DMS153 treated with DMSO at 0.1 percent for 48 hours (cell line): ENCODE measurements at regions not wholly inside any gene's neighbourhood (a gene's known extent, or its start where the extent isn't known, plus 50 kb on each side); places are given as distances from the start of the nearest gene placed in this dataset.

ENCODE experiments used
- DNase-seq: peaks from one replicate; lab custom pipeline; 2025; ENCODE audit not compliant: unreplicated experiment; lab: John Stamatoyannopoulos, UW

DNA sequence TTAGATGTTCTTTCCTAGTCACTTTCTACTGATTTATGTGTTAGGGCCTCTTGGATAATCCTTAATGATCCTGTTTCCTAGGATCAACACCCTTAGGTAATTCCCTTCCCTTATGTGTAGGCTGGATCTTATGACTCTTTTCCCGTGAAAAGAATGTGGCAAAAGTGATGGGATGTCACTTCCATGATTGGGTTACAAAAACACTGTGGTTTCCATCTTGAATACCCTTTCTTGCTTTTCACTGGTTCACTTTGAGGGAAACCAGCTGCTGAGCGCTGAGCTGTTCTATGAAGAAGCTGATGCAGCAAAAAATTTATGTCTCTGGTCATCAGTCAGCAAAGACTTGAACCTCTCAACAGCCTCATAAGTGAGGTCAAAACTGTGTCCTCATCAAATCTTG is 609.4 kb downstream of the OLFM4 start:
- DNase-seq: no peak

DNA sequence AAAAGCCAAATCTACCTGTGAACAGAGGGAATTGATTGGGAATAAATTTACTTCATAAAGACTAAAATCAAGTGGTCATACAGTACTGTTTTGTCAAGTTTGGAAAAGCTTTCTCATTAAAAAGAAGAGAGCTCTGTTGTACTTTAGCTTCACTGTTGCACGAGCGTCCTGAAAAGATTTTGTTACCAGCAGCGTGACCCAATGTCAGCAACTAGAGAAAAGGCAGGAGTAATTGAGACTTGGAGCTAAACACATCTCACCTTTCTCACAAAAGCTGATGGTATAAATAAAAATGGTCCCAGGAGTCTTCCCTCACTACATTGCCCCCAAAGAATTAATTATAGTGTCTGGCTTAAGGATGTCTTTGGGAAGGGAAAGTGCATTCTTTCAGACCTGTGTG is 613.7 kb downstream of the OLFM4 start:
- DNase-seq: no peak

DNA sequence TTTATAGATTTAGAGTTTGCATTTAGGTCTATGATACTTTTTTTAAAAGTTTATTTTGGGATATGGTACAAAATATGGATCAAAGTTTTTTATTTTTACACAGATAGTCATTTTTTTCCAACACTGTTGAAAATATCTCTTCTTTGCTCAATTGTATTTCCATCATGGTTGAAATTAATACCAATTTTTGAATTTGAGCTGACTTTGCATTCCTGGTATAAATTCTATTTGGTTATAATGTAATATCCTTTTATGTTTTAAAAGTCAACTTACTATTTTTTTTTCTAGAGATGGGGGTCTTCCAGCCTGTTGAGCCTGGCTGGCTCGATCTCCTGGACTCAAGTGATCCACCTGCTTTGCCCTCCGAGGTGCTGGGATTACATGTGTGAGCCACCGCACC is 620.1 kb downstream of the OLFM4 start:
- no peak for DNase-seq

DNA sequence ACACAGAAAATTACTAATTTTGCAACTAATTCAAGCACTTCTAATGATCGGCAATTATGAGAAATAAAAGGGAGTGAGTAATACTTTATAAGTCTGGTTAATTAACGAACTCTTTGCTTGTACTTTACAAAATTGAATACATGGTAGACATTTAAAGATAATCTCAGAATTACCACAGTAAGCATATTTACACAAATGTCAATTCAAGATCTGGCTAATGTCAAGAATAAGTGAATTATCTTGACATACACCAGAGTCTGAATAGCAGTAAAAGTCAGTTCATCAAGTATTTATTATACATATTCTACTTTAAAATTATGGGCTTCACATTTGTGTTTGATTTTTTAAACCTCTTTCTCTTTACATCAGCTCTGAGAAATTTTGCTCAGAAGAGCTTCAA is 643.4 kb downstream of the OLFM4 start:
- DNase-seq: no peak

DNA sequence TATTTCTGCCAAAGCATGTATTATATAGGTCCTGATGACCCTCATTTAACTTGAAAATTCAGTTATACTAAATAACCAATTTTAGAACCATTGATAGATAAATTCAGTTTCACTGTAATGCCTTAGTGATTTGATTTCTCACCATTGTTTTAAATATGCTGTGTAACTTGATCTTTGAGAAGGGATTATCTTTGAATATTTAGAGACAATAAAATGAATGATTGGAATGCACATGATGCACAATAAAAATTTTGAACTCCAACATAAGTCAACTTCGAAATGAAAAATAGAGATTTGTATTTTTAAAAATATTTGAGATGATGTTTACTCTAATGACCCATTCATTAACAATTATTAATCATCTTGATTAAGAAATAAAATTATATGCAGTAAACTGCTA is 654.5 kb downstream of the OLFM4 start:
- DNase-seq: no peak

DNA sequence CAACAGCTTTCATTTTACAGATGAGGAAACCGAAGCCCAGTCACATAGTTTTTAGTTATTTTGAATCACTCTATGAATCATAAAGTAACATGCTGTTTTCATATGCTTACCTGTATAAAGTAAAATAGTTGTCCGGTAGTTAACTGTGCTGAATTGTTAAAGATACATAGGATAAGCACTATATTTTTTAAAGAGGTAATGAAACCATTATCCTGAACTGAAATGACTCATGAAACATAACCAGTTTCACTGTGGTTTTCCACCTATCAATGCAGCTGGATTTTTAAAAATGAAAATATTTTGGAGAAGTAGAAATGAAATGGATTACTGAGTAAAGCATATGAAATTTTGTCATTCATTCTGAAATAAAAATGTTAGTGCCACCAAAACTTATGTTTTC is 655.0 kb downstream of the OLFM4 start:
- DNase-seq: no peak

DNA sequence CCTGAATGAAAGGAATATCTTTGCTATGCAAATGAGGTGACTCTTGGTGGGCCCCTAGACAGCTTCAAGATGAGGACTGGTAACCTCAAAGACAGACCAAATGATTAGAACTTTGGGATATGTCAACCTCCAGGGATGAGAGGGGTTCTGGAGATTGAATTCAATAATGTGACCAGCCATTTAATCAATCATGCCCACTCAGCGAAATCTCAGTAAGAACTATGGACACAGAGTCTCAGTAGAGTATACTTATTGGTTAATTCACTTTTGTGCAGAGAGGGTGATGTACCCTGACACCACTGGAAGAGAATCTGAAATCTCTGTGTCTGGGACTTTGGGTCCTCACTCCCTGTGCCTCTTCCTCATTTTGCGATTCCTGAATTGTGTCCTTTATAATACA is 662.8 kb downstream of the OLFM4 start:
- no peak for DNase-seq

DNA sequence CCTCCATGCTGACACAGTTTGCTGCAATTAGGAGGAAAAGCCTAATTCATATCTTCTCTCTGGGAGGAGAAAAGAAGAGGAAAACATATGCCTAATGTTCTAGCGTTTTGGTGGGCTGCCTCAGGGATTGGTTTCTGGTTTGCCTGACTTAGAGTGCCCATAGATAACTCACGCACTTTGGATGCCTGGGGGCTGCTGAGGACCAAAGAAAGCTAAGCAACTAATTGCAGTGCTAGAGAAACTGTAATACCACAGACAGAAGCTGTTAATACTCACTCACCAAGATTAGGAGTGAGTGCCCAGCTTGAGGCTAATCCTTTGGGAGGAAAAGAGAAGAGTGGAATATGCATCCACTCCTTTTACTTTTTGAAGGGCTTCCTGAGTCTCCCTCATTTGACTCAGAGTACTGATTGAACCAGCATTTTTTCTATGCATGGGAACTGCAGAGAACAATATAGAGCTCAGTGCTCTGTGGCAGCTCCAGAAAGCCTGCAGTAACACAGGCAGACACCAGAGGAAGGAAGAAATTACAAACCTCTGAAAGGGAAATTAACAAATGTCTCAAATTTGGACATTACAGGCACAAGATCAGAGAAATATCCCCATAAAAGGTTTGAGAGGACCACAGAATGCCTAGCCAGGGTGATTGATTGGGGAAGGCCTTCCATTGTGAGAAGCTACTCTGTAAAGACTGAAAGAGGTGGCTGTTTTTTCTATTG is 666.4 kb downstream of the OLFM4 start:
- no peak for DNase-seq

DNA sequence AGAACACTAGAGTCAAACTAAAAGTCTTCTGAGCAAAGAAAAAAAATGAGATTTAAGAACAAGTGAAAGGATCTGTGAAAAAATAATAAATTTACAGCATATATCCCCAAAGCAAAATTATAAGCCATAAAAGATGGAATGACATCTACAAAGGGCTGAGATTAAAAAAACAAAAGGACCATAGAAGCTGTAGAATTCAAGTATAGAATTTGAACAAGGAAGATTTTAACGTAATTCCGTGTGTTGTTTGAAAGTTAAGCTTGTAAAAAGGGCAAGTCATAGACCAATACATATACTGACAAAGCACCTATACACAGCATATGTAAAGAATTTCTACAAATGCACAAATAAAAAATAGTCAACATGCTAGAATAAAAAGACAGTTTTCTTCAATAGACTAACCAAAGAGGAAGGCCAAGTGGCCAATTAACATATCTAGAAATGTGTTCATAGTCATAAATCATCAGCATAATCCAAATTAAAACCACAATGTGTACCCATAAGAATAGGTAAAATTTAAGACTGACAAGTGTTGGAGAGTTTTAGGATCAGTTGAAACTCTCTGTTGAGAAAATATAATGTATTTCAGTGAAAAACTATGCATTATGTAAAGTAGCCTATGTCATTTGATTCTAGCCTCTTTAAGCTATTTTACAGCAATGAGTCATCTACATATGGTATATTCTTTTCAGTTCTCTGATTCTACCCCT is 674.9 kb downstream of the OLFM4 start:
- DNase-seq: no peak

DNA sequence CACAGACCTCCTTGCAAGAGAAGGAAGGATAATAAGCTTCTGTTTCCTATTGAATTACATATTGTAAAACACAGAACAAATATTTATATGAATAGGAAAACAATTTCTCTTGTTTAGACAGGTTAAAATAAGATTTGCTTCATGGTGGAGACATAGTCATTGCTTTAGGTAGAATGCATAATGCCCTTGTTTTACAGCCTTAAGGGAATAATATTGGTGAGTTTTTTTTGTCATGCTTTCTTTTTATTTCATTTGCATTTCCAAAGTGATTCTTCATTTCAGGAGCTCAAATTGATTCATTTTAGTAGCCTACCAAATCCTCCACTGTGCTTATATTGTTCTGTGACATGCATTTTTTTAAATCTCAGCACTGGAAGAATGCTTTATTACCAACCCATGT is 690.7 kb downstream of the OLFM4 start:
- no peak for DNase-seq

DNA sequence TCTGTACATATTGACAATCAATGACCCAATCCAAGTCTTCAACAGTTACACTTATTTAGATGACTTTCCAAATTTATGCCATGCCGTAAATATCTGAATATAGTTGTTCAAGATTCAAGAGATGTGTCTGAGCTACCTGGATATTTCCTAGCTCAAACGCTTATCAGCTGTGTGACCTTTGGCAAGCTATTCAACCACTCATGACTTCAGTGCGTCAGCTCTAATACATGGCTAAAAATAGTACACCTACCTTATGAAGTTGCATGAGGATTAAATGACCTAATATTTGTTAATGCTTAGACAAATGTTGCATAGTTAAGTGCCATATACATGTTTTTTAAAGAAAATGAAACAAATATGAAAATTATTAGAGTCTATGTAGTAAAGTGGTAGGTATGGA is 704.1 kb downstream of the OLFM4 start:
- no peak for DNase-seq

DNA sequence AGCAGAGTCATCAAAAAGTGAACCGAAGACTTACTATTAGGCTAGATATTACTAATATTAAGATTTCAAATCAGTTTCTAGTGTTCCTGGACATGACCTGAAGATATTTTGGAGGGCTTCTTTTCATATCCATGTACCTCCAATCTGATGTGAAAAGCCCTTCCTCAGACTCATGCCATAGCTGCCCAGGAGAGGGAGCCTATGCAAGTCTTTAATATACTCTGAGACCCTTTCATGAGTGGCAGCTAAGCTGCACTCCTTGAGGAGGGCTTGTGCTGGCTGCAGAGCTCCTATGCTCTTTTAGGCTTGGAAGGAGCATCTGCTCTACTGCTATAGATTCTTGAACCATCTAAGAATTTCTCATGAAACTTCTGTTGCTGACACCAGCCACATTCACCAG is 715.3 kb downstream of the OLFM4 start:
- DNase-seq: no peak

DNA sequence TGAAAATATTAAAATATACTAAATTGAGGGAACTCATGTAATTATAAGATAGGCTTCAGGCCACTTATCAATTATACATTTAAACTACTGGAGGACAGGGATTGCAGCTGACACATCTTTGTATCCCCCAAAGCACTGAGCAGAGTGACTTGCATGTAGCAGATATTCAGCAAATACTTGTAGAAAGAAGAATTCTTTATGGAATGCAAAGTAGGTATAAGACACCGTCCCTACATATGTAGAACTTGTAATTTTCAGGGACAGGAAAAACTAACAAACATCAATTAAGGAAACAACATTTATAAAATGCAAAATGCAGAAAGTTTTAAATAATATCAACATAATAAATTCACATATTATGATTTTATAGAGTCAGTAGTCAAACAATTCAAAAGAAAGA is 719.2 kb downstream of the OLFM4 start:
- DNase-seq: no peak

DNA sequence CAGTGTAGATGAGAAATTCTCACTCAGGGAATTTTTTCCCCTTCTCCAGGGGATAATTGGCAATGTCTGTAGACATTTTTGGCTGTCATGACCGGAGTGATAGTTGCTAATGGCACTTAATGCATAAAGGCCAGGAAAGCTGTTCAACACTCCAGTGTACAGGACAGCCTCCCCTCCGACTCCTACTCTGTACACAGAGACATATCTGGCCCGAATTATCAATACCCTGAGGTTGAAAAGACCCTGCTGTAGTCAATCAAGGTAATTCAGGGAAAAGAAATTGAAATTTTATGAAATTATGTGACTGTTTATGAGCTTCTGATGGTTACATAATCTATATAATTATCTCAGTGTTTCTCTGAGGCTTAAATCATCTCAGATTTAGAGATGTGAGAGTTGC is 720.7 kb downstream of the OLFM4 start:
- no peak for DNase-seq

DNA sequence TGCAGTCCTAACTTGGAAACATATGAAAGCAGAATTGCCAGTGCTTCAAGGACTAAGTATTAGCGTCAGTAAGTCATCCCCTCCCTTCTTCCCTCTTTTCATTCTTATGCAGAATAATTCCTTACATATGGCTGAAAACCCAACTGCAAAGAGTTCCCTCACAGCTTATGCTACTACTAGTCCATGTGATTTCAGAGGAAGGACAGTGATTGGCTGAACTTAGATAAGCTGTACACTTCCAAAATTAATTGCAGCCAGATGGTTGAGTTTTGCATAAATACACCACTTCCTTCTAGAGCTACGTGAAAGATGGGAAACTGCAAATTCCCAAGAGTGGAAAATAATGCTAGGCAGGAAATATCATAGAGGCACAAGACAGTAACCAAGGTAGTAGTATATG is 730.4 kb downstream of the OLFM4 start:
- DNase-seq: no peak

DNA sequence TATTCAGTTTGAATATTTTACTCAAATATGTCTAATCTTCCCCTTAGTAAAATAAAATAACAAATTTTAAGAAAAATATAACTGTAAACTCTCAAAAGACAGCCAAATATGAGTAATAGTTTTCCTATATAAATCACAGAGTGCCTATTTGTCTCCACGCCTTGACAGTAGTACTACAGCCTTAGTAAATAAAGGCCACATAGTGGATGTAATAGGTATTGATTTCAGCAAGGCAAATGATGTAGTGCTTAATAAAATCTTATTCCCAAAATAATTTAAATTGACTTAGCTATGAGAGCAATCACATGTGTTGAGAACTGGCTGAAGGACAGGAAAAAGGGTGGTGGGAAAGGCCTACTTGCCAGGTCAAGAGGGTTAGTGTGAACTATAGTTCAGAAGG is 747.2 kb downstream of the OLFM4 start:
- no peak for DNase-seq

DNA sequence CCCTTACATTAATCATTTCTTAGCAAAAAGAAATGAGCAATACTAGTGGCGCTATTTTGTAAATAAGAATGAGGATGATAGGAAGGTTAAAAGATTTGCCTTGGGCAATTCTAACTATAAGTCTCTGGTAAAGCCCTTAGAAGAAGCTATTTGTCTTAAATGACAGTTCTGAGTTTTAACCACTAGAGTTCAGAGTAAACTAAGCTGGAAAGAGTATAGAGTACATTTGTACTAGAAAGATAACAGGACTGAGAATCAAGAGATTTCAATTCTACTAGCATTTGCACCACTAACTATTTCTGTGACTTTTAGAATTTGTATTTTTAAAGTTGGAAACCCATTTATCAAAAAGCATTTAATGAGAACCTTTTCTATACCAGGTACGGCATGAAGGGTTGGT is 750.3 kb downstream of the OLFM4 start:
- no peak for DNase-seq

DNA sequence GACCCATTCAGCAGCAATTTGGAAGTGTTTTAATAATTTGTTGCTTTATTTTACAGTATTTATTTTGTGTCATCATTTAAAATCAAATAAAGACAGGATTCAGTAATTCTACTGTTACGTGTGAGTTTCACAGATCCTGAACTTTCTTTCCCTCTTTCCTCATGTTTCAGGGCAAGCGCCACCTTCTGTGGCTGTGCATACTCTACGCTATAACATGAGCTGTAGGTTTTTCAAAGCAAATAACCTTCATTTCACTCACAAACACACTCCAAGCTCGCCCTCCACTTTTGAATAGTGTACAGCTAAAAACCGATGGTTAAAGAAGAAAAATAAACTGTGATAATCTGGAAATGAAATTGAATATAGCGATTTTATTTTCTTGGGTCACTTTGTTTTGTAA is 753.3 kb downstream of the OLFM4 start:
- DNase-seq: no peak

DNA sequence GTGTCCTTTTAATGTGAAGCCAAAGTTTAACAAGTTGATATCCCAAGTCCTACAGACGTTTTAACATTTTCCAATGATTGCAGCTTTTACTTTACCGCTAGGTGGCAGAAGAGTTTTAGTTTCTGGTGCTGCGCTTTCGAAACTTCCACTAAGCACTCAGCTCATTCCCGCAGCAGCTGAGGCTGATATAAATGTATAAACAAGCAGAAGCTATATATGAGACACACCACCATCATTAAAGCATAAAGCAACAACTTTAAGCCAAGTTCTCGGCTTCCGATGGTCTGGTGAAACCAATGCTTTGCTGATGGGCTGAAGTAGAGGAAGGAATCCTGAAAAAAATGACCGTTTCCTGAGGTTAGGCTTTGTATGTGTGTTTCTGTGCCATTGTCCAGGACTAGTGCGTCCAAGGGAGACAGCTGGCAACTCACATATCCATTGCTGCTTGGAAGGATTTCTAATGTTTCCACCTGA is 753.9 kb downstream of the OLFM4 start:
- peak; percentile 85 for DNase-seq

DNA sequence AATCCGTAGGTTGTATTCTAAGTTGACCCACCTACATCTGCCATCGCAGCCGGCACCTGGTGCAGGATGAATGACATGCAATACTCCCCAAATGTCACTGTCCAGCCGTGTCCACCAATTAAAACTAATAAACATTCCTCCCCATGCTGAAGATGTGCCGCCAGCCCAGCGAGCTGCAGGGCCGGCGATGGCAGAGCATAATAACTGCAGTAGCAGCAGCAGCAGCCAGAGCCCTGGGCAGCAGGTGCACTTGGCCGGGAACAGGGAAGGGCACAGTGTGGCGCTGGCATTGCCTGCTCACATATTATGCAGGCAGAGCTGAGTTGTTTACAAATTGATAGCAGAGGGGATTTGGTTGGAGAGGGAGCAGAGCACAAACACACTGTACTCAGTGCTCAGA is 754.9 kb downstream of the OLFM4 start:
- DNase-seq: peak; percentile 76

DNA sequence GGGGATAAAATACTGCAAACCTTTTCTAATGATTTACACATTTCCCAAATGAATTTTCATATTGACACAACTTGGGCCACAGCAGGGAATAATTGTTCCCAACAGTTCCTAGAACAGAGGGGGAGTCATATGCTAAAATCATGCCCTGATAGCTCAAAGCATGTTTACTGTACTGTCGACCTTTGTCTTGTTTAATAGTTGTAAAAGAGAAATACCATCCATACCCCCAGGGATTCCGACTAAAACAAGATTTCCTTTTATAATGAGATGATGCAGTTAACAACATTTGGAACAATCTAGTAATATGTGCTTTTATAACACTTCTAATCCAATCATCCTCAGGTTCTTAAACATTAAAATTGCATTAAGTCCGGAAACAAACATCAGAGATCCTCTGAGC is 759.7 kb downstream of the OLFM4 start:
- DNase-seq: no peak

DNA sequence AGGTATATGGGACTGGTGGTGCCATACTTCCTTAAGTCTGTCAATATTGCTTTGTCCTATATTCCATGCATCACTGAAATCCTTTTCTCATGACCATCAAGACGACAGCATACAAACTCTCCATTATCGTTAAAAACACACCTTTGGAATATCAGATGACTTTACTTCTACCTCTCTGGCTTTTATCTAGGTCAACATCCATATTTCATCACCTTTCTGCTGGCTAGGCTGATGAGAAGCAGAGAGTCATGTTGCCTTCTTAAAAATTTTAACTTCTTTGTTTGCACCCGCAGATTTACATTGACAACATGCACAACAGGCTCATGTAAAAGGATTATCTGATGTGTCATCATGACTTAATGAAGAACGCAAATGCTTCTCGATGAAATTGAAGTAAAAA is 771.4 kb downstream of the OLFM4 start:
- no peak for DNase-seq
